ENCODE measurements at regions not wholly inside any gene's neighbourhood (a gene's known extent, or its start where the extent isn't known, plus 50 kb on each side); places are given as distances from the start of the nearest gene placed in this dataset.
A peak's percentile ranks its signal among the peaks of the same experiment; 100 is the strongest.

DNA sequence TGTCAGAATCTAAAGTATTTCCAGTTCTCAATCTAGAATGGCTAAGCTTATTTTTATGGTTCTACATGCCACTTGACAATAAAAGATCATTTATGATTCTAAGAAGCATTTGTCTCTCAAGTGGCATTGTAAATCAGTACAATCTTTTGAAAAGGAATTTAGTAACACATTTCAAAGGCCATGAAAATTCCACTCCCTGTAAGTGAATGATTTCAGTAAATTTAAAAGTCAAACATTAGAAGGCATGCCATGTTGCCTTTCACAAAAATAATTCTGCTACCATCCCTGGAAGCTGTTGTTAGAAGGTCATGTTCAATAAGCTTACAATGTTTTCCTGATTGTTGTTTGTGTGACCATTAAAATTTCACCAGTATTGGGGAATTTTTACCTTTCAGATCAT is 142.9 kb downstream of the RPIA start:
- no peak for DNase-seq

DNA sequence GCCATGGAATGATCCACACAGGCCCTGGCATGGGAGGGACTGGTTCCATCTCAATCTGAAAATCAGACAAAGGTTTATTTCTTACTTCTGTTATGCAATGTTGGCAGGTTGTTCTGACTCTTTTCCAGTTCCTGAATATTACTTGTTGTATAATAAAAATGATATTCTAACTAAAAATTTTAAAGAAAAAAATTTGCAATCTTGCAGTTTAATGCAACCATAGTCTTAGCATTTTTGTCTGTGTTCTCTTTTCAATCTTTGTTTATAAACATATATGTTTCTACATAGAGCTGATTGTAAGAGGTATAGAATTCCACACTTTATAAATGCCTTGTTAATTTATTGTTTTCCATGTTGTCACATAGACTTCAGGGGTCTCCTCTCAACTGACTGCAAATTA is 143.4 kb downstream of the RPIA start:
- no peak for DNase-seq

DNA sequence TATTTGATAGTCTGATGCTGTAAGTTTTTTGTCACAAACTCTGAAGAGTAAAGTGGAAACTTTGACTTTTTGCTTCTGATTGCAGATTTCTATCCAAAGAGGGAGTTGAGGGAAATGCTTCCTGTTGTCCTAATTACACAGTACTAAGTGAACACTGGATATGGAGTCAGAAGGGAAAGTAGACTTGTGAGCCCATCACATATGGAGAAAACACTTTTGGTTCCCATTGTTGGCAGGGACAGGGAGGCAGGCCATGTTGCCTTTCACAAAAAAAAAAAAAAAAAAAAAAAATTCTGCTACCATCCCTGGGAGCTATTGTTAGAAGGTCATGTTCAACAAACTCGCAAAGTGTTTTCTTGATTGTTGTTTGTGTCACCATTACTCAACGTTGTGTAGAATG is 144.3 kb downstream of the RPIA start:
- DNase-seq = no peak

DNA sequence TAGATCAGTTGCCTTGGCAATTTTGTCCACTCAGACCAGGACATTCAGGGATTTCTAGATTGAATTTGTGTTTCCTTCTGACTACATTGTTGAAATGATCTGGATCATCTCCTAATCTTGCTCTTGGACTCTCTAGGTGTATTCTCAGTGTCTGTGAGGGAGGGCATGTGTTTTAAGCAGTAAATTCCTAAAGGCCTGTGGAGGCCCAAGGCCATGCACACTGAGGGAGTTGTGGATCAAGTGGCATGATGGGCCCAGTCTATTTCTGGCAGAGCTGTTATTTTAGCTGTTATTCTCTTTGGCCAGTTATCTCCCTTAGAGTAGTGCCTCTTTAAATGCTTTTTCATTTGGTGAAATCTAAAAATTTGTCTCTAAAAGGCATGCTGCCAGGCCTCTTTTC is 144.9 kb downstream of the RPIA start:
- DNase-seq = no peak

DNA sequence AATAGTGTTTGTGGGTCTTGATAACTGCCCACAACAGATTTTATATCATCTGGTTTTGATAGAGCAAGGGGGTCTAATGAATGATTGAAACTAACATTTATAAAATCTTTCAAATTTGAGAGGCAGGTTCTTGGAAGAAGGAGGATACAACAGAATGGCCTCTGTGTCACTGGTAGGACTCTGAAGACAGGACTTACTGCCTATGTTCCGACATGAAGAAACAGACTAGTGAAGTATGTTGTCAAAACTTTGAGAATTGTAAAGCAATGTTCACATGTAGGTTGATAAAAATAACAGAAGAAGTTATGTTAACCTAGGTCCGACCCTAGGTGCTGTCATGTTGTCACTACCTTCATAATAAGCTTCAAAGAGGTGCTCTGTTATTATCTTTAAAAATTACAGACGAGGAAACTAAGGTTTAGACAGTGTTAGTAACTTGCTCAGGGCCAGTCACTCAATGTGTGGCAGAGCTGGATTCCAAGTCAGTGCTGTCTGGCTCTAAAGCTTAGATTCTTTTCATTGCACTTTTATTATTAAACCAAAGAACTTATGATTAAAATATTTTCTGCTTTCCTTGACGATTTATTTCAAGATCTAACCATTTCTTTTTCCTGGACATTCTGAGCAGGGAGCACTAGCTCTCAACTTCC is 146.2 kb downstream of the RPIA start:
- no peak for DNase-seq

DNA sequence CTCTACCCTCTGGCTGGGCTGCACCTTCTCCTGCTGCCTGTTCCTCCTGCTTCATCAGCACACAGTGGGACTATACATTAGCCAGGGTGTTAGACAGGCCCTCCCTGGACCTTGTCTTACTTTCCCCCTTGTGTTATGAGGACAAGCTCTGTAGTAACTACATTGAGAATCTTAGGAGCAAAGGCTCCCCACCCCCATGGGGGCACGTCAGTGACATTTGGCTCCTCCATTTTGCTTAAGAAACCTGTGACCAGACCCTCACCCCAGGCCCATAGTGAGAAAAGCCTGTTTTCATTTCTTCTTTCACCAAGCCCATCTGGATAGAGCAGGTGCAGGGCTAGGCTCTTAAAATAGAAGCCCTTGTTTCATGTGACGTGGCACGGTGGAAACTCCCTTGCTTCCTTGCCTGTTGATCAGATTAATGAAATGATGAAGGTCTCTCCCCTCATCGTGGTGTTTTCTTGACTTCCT is 146.7 kb downstream of the RPIA start:
- DNase-seq = no peak

DNA sequence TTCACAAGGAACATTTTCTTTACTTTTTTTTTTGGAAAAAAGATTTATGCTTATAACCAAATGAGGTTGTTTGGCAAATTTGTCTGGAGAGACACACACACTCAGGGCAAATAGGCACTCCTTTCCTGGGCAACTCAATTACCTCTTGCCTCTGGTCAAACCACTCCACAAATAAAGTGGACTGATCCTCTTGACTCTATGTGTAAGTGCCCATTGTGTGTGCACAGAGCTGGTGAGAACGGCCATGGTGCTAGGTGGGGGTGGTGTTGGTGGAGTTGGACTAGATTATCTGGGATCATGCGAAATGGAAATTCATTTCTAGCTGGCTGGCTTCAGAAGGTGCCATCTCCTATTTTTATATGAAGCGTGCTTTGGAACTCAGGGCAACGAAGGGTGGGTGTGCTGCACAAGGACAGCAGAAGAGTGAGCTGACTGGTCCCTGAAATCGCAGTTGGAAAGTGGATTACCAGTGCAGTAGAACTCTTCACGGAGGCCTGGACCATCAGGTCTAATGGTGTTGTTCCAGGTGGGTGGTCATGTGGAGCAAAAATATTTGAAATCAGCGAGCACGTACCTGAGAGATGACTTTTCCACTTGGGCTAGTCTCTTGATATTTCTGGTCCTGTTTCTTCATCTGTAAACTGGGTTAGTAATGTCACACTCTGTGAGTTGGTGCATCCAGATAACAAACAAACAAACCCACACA is 149.9 kb downstream of the RPIA start:
- DNase-seq = no peak

DNA sequence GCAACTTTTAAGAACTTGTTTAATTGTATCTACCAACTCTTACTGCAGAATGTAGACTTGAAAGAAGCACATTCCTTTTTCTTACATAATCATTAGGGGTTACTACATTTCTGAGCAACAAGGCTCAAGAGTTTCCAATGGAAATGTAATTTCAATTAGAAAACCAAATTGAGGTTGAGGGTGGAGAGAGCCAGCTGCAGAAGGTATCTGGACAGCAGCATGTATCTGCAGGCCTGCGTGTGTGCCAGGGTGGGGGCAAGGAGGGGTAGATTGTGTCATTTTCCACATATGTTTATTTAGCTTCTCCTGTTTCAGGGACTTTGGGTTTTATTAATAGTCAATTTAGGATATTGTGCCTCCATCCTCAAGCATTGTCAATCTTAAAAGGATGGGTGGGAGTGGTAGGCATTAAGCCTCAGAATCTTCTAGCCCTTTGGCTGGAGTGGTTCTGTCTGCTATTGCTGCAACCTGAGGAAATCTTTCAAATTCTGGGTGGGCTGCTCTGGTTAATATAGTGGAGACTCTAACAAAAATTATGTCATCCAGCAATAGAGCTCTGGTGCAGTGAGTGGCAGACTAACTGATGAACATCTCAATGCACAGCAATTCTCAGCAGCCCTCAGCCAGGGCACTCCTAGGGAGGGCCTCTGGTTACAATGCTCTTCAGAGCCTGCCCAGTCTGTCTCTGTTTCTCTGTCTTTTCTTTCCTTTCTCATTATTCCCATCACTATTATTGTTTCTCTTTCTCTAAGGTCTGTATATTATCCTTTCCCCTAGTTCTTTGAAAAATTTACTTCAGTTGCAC is 151.4 kb downstream of the RPIA start:
- no peak for DNase-seq

DNA sequence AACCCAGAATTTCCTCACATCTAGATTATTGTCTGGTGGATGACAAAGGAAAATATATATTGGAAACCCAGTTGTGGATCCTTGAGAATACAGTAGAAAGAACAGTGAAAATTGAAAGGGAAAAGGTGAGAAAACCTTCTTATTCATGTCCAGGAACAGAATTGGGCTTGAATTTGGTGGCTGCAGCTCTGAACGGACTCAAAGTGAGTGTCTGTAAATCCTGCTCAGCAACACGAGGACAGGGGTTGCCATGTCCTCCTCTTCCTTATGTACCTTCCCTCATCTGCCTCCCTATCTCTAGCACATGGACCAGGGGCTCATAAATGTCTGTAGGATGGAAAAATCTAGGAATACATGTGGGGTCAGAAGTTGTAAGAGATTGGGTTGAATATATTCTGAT is 152.2 kb downstream of the RPIA start:
- DNase-seq = no peak

DNA sequence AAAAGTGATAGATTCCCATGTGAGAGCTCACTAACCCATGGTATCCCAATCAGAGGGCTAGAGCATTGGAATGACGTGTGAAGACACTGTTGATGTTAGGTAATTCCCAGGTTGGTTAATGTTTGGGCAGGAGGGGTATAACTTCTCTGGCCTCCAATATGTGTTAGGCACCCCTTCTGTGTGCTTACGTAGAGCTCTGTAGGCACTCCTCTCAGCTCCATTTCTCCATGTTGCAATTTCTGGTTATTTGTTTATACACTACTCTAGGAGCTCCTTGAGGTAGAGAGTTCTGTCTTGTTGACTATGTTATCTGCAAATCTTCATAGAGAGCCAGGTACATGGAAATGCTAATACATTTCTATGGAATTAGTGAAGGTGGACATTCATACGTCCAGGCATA is 153.5 kb downstream of the RPIA start:
- no peak for DNase-seq

DNA sequence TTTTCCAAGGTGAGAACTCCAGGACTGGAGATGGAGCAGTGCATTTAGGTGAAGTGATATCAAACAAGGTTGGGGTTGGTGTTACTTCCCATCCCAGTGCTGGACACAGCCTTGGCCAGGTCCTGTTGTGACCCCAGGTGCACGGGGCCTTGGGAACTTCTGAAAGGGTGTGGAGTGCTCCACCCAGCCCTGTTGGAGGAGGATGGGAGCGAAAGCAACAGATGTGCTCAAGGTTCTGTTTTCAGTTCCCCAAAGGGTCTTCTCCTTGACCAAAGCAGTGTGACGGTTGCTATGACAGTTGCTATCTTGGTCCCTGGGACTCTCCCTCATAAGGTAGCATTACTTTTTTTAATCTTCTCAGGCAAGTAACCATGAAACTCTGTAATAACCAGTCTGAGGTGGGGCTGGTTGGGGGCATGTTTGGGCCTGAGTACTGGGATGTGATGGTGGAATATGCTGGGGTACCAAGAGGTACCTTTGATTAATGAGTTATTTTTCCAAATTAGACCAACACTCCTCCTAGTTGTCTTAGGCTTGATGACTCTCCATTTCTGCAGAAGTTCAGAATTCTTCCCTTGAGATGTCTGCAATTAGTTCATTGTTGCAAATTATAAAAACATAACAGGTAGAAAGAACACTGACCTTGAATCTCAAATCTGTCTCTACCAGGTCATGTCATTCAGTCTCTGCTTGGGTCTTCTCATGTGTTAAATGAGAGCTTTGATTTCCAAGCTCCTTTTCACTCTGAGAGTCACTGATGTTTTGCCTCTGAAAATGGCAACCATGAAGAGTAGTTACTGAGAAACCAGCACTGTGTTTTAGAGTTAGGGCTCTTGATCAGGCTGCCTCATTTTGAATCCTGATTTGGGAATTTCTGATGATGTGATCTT is 154.5 kb downstream of the RPIA start:
- DNase-seq = no peak

DNA sequence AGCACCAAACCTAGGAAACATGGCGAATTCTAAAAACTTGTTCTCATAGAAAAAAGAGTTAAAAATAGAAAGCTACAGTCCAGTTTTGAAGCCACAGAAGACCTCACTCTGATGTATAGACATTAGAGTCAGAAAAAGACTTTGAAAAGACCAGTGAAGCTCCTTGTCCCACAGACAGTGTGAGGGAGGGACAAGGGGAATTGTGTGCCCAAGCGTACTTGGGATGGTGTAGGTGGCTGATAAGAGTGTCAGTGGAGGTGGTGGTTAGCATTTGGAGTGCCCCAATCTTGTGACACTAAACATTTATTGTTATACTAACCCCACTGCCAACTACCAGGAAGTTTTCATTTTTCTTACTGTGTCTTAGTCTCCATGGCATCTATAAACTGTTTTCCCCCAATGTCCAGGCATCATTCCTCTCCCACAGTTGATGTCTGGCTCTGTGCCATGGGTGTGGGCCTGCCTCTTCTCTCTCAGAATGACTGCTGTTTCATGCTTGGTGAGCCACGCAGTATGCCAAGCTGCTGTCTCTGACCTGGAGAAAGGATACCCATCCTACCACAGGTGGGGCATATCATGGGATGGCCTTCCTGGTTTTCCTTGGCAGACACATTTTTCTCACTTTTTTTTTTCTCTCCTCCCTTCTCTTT is 161.4 kb downstream of the RPIA start:
- no peak for DNase-seq

DNA sequence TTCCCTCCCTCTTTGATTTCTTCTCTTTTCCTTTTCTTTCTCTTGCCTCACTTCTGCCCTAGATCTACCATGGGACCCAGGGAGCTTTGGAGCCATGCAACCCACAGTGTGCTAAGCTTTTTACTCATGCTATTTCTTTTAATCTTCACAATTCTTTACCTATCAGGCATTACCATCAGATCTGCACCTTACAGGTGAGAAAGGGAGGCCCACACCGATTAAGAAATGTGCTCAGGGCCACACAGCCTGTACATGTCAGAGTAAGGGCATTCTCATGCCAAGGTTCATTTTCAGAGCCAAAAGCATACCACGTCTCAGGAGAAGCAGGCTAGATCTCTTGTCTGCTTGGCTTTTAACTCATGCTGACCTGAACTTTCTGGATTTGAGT is 161.9 kb downstream of the RPIA start:
- DNase-seq = no peak

DNA sequence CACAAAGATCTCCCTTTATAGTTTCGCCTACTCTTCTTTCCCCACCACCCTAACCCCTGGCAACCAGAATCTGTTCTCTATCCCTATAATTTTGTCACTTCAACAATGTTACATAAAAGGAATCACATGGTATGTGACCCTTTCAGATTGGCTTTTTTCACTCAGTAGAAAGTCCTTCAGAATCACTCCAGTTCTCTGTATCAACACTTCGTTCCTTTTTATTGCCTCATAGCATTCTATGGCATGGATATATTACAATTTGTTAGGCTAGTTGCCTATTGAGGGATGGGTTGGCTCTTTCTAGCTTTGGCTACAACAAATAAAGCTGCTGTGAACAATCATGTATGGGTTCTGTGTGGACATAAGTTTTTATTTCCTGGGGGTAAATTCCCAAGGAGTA is 163.1 kb downstream of the RPIA start:
- no peak for DNase-seq

DNA sequence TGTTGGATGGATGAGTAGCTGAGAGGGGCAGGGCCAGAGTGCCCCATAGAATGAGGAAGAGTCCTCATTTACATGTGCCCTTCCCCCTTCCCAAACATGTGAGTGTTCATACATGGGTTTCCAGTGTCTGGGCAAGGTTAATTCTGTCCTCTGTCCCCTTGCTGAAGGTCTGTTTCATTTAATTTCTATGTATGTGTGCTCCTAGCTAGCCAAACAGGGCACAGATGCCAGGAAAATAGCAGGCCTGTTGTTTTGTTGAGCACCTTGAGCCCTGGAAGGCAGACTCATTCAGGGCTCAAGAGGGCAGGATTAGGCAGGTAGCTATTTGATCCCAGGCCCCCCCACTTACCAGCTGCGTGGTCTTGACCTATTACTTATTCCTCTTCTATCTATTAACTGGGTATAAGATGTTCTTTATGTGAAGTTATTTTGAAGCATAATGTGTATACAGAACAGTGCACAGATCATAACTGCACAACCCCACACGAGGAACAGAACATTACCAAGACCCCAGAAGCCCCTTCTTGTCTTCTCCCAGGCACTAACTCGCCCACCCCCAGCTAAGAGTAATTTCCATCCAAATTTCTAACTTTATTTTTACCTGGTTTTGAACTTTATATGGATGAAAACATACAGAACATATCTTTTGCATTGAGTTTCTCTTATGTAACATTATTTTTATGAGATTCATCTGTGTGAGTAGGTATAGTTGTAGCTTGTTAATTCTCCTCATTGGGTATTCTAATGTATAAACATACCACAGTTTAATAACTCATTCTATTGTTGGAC is 164.3 kb downstream of the RPIA start:
- no peak for DNase-seq

DNA sequence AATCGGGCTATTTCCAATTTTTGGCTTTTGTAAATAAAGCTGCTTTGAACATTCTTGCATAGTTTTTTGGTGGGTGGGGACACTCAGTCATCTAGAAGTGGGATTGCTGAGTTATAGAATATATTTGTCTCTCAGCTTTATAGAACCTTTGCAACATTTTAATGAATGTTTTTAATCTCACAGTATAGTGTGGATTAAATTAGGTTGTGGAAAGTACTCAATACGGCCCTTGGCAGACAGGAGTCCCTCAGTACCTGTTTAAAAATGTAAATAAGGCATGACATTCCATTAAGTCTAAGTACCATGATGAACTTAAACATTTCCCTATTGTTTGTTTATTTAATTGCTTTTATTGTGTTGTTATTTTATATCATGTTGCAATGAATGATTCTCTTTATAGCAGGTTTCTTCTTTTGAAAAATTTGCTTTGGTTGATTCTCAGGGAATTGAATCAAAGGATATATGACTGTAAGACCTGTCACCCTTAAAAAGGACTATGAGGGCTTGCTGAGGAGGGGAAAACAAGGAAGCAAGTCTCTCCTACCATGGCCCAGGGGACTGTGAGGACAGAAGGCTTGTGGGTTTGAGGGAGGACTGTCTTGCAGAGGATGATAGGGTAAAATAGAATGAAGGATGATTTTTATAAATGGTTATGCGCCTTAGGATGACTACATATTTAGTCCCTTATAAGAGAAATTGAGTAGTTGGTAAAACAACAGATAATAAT is 165.1 kb downstream of the RPIA start:
- DNase-seq = no peak

DNA sequence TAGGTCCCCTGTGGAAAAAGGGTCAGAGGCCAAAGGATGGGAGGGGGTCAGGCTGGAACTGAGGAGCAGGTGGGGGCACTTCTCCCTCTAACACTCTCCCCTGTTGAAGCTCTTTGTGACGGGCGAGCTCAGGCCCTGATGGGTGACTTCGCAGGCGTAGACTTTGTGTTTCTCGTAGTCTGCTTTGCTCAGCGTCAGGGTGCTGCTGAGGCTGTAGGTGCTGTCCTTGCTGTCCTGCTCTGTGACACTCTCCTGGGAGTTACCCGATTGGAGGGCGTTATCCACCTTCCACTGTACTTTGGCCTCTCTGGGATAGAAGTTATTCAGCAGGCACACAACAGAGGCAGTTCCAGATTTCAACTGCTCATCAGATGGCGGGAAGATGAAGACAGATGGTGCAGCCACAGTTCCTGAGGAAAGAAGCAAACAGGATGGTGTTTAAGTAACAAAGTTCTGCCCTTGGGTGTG is 165.8 kb downstream of the RPIA start:
- peak in 1 of 2 donors; percentile 5 for DNase-seq

DNA sequence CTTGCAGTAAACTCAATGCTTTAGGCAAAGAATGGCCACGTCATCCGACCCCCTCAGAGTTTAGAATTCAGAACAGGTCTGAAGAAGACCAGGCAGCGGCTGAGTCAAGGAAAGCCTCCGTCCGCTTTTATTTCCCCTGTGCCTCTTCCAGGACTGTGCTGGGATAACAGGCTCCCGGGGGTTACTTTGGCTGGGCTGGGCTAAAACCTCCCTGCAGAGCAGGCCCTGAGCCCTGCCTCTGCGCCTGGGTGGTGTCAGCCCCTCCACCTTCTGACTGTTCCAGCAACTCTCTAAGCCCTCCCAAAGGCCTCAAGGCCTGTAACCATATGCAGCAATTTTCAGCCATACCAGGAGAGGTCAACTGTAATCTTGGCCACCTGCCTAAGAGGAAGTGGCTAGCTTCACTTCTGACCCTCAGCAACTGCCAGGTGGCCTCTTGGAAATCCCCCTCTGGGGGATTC is 166.5 kb downstream of the RPIA start:
- DNase-seq = no peak

DNA sequence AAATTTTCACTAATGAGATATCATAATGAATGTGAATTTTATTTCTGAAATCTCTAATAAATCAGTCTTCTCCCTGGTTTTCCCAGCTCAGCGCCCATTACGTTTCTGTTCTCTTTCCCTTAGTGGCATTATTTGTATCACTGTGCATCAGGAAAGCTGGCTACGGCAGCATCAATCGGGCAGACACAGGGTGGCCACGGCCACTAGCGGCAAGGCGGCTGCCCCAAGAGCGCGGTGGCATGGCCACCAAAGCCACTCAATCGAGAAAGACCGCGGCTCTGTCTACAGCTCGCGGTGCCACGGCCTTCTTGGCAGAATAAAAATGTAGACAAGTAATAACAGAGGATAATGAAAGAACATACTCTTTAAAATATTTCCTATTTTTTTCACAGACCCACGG is 168.0 kb downstream of the RPIA start:
- DNase-seq = no peak

DNA sequence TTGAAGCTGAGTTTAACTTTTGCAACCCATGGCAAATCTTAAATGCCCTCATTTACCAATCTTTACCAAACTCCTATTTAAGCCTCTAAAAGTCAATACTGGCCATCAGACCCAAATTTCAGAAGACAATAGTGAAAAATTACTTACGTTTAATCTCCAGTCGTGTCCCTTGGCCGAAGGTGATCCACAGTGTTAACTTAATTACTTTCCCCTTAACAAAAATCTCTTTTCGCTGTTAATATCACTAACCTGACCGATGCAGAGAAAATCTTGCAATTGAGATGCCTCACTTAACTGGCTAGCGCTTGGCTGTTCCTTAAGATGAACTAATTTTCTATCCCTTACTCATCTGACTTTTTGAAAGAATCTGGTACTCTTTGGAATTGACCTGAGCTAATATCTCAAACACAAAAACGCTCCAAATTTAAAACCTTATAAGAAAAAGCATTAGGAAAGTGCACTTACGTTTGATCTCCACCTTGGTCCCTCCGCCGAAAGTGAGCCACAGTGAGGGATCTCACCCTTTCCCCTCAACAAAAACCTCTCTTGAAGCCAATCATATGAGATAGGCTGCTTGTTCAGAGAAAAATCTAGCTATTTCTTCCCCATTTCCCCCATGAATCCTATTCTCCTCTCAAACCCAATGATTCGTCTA is 169.1 kb downstream of the RPIA start:
- DNase-seq = no peak

All from bone marrow (tissue), 2 donors.